GM21423 (cell line): ENCODE measurements at regions not wholly inside any gene's neighbourhood (a gene's known extent, or its start where the extent isn't known, plus 50 kb on each side); places are given as distances from the start of the nearest gene placed in this dataset.
"Not testable (repeated sequence)": the region's sequence is repeated elsewhere in the genome, so short reads cannot be mapped to it uniquely, and the experiment has no call there.

Experiments used
- ATAC-seq: cut with Tn5 transposase; IDR thresholded peaks from one replicate; pipeline ENCODE4 v1.9.1; 2021; ENCODE audit warnings: mild to moderate bottlenecking, moderate library complexity; ENCODE audit not compliant: unreplicated experiment

DNA sequence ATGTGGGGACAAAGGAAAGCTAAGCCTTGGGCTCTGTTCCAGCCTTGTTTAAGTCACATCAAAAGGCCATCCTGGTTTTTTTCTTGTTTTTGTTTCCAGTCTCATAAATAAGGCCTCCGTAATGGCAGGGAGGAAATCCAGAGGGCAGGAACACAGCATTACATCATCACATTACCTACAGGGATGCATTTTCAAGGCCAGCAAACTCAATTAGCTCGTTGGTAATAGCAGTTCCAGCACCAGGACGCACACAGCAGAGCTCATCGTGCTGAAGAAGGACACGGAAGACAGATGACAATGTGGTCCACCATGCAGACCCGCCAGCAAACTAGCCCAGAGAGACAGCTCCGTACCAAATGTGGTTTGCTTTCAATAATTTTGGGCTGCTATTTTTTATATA, 1209.2 kb downstream of the TYW1 start:
- no peak for ATAC-seq

GRCh38 chr7:68206946-68207485, 1210.4 kb downstream of the TYW1 start:
- no peak for ATAC-seq

- ATAC-seq: no peak
Measured at GRCh38 chr7:68207676-68208075, 1211.0 kb downstream of the TYW1 start.

DNA sequence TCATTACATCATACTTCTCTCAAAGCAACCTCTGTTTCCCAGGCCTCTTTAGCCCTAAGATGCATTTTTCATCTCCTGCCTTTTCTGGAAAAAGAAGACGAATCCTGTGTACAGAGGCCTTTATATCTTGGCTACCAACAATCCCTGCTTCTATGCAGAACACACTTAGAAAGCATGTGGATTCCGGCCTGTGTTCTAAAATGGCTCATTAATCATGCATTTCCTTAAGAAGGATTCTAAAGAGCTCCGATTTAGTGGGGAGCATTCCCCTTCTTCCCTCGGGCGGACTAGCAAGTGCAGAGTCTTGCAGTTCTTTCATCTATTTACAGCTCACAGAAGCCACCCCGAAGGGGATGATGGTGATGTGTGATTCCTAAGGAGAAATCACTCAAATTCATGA, 1212.9 kb downstream of the TYW1 start:
- ATAC-seq: no peak

- no peak for ATAC-seq
Measured at GRCh38 chr7:68213838-68214237, 1217.2 kb downstream of the TYW1 start.

DNA sequence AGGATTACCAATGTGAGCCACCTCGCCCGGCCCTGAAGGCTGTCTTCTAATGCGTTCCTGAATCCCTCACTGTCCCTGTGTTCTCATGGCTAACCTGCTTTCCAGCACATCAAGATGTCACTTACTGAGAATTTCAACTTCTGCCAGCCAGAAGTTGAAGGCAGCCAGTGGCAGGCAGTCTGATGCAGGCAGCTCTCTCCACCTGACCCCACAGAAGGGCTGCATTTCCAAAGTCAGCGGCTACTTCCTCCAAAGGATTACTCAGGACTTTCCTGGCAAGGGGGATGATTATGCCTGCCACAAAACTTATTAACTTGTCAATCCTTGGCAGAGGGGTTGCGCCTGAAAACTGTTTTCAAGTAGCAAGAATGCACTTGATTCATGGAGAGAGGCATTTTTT, 1219.4 kb downstream of the TYW1 start:
- no peak for ATAC-seq

- ATAC-seq: no peak
Measured at GRCh38 chr7:68217426-68217825, 1220.8 kb downstream of the TYW1 start.

- ATAC-seq: no peak
Measured at GRCh38 chr7:68218461-68218860, 1221.8 kb downstream of the TYW1 start.

DNA sequence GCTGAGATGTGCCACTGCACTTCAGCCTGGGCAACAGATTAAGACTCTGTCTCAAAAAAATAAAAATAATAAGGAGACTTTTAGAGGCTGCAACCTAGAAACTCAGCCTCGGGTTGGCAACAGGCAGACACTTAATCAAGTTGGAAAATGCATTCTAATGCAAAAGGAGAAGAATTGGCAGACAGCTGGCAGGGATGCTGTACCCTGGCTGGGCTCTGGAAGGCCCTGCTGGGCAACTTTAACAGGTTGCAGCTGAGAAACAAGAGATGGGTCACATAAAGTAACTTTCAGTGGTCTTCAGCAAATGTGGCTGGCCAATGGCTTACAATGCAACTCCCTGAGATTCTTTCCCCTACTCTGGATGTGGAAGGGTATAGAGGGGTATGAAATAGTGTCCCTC, 1225.7 kb downstream of the TYW1 start:
- no peak for ATAC-seq

- ATAC-seq: no peak
Measured at GRCh38 chr7:68224041-68224741, 1227.6 kb downstream of the TYW1 start.

DNA sequence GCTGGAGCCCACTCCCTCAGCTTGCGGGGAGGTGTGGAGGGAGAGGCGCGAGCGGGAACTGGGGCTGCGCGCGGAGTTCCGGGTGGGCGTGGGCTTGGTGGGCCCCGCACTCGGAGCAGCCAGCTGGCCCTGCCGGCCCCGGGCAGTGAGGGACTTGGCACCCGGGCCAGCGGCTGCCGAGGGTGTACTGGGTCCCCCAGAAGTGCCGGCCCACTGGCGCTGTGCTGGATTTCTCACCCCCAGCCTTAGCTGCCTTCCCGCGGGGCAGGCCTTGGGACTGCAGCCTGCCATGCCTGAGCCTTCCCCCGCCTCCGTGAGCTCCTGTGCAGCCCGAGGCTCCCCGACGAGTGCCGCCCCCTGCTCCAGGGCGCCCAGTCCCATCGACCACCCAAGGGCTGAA, 1234.4 kb downstream of the TYW1 start:
- not testable (repeated sequence) for ATAC-seq

- ATAC-seq: no peak
Measured at GRCh38 chr7:68235937-68236336, 1239.3 kb downstream of the TYW1 start.

DNA sequence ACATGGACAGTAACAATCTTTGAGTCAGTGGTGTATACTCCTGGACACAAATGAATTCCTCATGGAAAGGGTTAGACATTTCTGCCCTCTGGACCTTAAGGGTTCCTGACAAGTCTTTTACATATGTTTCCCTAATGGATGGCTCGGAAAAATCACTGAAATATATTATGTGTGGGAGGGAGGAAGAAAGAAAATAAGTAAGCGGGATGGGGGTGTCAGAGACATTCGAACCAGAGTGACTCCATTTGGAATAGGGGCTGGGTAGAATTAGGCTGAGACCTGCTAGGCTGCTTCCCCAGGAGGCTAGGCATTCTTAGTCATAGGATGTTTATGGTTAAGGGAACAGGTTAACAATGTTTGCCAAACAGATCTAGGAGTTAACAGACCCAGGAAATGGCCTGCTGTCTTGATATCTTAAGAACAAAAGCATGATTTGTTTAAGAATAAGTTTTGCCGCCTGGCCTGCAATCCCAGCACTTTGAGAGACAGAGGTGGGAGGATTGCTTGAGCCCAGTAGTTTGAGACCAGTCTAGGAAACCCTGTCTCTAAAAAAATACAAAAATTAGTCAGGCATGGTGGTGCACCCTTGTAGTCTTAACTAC, 1241.7 kb downstream of the TYW1 start:
- ATAC-seq: no peak

- no peak for ATAC-seq
Measured at GRCh38 chr7:68243128-68243527, 1246.5 kb downstream of the TYW1 start.

GRCh38 chr7:68244389-68244788, 1247.8 kb downstream of the TYW1 start:
- no peak for ATAC-seq

DNA sequence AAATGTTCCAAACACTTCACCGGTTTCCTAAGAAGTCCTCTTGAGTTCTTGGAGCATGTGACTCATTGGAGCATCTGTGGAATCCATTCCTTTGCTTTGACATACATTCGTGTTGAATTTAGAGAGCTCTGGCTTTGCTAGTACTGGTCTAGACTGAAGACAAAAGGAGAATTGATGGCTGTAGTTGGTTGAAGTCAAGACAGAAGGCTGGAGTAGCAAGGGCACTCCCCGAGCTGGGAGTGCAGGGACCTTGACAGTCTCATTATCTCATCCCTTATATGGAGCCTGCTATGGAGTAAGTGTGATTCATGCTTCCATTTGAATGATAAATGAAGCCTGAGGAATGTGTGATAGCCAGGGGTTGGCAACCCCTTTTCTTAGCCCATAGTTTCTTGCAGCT, 1249.1 kb downstream of the TYW1 start:
- ATAC-seq: no peak

- ATAC-seq: no peak
Measured at GRCh38 chr7:68246189-68246633, 1249.6 kb downstream of the TYW1 start.

DNA sequence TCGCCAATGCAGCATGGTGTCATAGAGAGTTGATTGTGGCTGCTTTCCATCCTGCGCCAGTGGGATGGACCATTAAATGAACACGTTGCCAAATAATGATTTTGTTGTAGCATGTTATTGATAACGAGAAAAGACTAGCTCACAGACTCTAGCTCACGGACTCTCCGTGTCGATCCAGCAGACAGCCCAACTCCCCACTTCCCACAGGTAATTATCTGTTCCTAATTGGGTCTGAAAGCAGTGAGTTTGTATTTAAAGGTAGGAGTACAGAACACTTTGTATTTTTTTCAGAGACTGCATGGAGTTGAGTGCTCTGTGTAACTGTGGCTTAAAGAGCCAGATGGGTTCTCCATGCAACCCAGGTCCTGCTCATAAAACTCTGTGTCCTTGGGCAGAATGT, 1250.5 kb downstream of the TYW1 start:
- no peak for ATAC-seq

DNA sequence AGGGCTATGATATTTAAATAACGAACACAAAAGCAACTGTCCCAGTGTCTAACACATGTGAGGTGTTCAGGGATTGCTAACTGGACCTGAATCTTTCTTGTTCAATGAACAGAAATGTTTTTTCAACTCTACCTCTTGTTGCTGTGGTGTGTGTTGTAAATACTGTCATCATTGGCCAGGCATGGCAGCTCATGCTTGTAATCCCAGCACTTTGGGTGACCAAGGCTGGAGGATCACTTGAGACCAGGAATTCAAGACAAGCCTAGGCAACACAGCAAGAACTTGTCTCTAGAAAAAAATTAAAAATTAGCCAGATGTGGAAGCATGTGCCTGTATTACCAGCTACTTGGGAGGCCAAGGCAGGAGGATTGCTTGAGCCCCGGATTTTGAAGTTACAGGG, 1250.9 kb downstream of the TYW1 start:
- ATAC-seq: no peak

GRCh38 chr7:68248973-68249372, 1252.3 kb downstream of the TYW1 start:
- no peak for ATAC-seq

DNA sequence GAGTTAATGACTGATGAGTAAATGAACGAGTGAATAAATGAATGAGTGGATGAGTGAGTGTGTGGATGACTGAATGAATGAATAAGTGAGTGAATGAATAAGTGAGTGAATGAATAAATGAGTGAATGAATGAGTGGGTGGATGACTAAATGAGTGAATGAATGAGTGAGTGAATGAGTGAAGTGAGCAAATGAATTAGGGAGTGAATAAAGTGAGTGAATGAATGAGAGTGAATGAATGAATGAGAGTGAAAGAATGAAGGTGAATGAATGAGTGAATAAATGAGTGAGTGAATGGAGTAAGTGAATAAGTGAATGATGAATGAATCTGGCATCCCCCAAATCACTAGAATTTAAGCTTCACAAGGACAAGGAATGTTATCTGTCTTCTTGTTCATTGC, 1253.0 kb downstream of the TYW1 start:
- ATAC-seq: no peak

DNA sequence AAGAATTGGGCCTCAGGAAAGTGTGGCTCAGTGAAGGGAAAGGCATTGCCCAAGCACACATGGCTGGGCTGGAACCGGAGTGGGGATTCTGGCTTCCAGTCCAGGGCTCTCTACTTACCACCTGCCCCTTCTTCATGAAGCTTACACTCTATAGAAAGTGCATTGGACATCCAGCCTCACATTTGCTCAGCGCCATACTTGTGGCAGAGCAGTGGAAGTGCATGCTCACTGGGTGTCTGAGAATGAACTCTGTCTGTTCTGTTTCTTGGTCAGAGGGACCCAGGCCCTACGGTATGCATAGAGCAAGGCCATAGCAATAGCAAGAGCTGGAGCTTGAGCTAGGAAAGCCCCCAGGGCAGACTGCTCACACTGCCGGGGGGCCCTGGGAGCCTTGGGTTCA, 1253.5 kb downstream of the TYW1 start:
- ATAC-seq: no peak

DNA sequence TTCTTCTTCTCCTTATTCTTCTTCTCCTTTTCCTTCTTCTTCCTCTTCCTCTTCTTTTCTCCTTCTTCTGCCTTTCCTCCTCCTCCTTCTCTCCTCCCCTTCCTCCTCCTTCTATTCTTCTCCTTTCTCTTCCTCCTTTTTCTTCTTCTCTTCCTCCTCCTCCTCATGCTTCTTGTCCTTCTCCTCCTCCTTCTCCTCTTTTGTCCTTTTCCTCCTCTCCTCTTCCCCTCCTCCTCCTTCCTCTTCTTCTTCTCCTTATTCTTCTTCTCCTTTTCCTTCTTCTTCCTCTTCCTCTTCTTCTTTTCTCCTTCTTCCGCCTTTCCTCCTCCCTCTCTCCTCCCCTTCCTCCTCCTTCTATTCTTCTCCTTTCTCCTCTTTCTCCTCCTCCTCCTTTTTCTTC, 1258.2 kb downstream of the TYW1 start:
- ATAC-seq: not testable (repeated sequence)
